ENCODE measurements at regions not wholly inside any gene's neighbourhood (a gene's known extent, or its start where the extent isn't known, plus 50 kb on each side); places are given as distances from the start of the nearest gene placed in this dataset.

DNA sequence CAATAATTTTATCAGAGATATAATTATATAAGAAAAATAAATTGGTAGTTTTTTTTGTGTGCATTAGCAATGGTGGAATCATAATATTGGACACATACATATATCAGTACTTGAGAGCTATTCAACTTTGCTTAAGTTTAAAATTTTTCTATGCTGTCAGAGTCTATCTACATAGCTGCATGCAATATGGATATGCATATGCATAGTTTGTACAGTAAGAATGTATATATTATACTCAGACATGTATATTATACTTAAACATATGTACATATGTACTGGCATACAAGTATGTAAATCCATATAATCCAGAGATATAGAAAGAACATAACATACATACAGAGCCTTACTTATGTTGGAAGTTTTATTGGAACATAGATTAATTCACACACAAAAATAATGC is 1043.2 kb downstream of the EFNB2 start:
- ATAC-seq (no peak), DNase-seq (no peak)
- intact Hi-C loops (cut with DNase I) = no loop called here
- Histone ChIP-seq H3K36me3 (no peaks in the 10 kb centered on the region), H3K27ac (no peak overlapping the region), H3K27me3 (no peaks in the 10 kb centered on the region), H3K4me1 (no peaks in the 10 kb centered on the region), H3K9me3 (no peaks in the 10 kb centered on the region), H3K4me3 (no peak overlapping the region)
- no peak for TF ChIP-seq POLR2A (IDR thresholded peaks at IDR 0.05)
- TF ChIP-seq, protein P1, sequence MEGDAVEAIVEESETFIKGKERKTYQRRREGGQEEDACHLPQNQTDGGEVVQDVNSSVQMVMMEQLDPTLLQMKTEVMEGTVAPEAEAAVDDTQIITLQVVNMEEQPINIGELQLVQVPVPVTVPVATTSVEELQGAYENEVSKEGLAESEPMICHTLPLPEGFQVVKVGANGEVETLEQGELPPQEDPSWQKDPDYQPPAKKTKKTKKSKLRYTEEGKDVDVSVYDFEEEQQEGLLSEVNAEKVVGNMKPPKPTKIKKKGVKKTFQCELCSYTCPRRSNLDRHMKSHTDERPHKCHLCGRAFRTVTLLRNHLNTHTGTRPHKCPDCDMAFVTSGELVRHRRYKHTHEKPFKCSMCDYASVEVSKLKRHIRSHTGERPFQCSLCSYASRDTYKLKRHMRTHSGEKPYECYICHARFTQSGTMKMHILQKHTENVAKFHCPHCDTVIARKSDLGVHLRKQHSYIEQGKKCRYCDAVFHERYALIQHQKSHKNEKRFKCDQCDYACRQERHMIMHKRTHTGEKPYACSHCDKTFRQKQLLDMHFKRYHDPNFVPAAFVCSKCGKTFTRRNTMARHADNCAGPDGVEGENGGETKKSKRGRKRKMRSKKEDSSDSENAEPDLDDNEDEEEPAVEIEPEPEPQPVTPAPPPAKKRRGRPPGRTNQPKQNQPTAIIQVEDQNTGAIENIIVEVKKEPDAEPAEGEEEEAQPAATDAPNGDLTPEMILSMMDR (IDR thresholded peaks at IDR 0.05) = no peak

DNA sequence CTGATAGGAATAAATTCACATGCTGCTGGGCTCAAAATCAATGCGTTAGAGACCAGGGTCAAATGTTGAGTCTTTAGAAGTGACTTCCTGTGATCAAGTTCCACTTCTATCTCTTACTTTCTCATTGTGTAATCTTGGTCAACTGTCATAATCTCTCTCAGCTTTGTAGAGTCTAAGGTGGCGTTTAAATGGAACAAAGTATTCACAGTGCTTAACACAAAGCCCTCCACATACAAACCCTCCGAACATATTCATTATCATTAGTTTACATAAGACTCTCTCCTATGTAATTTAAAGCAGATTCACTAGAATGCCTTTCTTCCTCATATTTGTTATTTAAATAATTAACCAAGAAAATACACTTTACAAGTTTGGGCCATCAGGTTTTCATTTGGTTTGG is 1044.1 kb downstream of the EFNB2 start:
- ATAC-seq = no peak
- Histone ChIP-seq H3K27ac (no peak overlapping the region), H3K27me3 (no peaks in the 10 kb centered on the region), H3K4me3 (no peak overlapping the region), H3K9me3 (no peaks in the 10 kb centered on the region), H3K4me1 (no peaks in the 10 kb centered on the region), H3K36me3 (no peaks in the 10 kb centered on the region)
- TF ChIP-seq, protein P1 (IDR thresholded peaks at IDR 0.05) = no peak
- TF ChIP-seq POLR2A (IDR thresholded peaks at IDR 0.05) = no peak
- DNase-seq = no peak
- 19% methylated on average over 3 of the region's 3 CpGs for WGBS (ENCODE audit: insufficient coverage, low coverage, low lambda C conversion rate, missing lambda C conversion rate)
- intact Hi-C loops (cut with DNase I) = no loop called here

DNA sequence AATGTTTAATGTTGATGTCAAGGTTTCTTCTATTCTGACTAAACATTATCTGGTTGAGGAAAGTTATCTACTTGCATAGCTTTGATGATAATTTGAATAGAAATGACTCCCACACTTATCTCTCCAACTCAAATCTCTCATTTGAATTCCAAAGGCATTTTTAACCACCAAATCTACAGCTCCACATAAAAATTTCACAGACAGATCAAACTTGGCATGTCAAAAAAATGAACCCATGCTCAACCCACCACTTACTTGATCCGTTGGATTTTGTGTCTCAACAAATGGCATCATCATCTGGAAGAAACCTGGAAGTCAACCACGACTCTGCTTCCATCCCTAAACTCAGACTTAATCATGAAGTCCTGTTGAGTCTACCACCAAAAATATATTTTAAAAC is 1050.4 kb downstream of the EFNB2 start:
- intact Hi-C loops (cut with DNase I) = no loop called here
- ATAC-seq = no peak
- DNase-seq = no peak
- Histone ChIP-seq H3K9me3 (no peaks in the 10 kb centered on the region), H3K27me3 (no peaks in the 10 kb centered on the region), H3K36me3 (no peaks in the 10 kb centered on the region), H3K4me1 (no peaks in the 10 kb centered on the region), H3K27ac (no peak overlapping the region), H3K4me3 (no peak overlapping the region)
- 46% methylated on average over 2 of the region's 2 CpGs for WGBS (ENCODE audit: insufficient coverage, low coverage, low lambda C conversion rate, missing lambda C conversion rate)
- TF ChIP-seq POLR2A (IDR thresholded peaks at IDR 0.05) = no peak
- TF ChIP-seq, protein P1 (IDR thresholded peaks at IDR 0.05) = no peak

DNA sequence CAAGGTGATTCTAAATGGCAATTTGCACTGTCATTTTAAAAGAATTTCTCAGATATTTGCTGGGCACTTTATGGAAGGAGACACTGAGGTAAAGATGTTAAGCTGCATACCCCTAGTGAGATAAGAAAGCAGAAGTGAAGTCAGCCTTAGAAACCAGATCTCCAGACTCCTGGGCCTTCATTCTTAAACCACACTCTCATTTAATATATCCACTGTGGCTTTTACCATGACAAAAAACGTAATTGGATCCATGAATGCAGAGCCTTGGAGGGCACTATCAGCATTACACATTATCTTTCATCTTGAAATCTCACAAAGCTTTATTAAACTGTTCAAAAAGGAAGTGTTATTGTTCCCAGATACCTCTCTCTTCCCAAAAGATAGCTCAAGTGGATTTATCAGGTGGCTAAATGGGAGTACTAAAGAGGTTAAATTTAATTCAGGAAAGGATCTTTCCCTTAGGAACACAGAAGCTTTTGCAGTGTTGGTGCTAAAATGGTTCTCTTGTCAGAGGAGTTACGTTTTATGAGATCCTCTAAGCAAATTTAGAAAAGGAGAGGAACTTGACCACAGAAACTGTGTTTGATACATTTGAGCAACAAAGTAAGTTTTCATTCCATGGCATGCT is 1060.4 kb downstream of the EFNB2 start:
- TF ChIP-seq, protein P1 (IDR thresholded peaks at IDR 0.05) = no peak
- no peak for TF ChIP-seq POLR2A (IDR thresholded peaks at IDR 0.05)
- no peaks in the 10 kb centered on the region for H3K36me3 ChIP-seq
- no peak overlapping the region for H3K4me3 ChIP-seq
- H3K27me3 ChIP-seq = no peaks in the 10 kb centered on the region
- DNase-seq = no peak
- no peaks in the 10 kb centered on the region for H3K9me3 ChIP-seq
- H3K27ac ChIP-seq = no peak overlapping the region
- intact Hi-C loops (cut with DNase I) = no loop called here
- WGBS (ENCODE audit: insufficient coverage, low coverage, low lambda C conversion rate, missing lambda C conversion rate) = 29% methylated on average over 2 of the region's 2 CpGs
- no peak for ATAC-seq
- H3K4me1 ChIP-seq = no peaks in the 10 kb centered on the region

DNA sequence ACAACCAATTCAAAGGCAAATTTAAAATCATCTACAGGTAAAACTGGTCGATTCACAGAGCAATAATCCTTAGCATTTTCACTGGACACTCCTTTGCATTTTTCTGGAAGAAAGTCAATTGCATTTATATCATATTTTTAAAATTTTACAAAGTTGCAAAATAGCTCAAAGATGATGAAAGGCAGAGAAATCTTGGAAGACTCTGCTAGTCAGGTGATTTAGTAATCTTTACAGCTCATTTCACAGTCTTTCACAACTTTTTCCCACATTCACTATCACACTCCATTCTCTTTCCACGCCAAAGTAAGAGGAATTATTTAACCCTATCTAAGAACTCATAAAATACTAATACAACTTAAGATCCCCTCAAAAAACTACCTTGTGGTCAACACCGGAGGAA is 1063.8 kb downstream of the EFNB2 start:
- Histone ChIP-seq H3K36me3 (no peaks in the 10 kb centered on the region), H3K4me1 (no peaks in the 10 kb centered on the region), H3K27me3 (no peaks in the 10 kb centered on the region), H3K4me3 (no peak overlapping the region), H3K27ac (no peak overlapping the region), H3K9me3 (no peaks in the 10 kb centered on the region)
- intact Hi-C loops (cut with DNase I) = no loop called here
- DNase-seq (no peak), ATAC-seq (no peak)
- TF ChIP-seq POLR2A (IDR thresholded peaks at IDR 0.05) = no peak
- TF ChIP-seq, protein P1 (IDR thresholded peaks at IDR 0.05) = no peak
- WGBS (ENCODE audit: insufficient coverage, low coverage, low lambda C conversion rate, missing lambda C conversion rate) = 36% methylated on average over 3 of the region's 3 CpGs

Data from right lobe of liver (tissue), 6 donors.